SK-MEL-5 (cell line): ENCODE measurements at regions not wholly inside any gene's neighbourhood (a gene's known extent, or its start where the extent isn't known, plus 50 kb on each side); places are given as distances from the start of the nearest gene placed in this dataset.

ENCODE experiments used
- DNase-seq: peaks from one replicate; pipeline ENCODE4 v3.0.0-alpha.2; 2016; ENCODE audit warnings: low read depth, low spot score
- in situ Hi-C: cut with HindIII; loops from 2 replicates; pipeline ENCODE4 v1.10.0; 2016; ENCODE audit warnings: low sequenced_read_pairs, high pct_unique_total_duplicates, low pct_unique_long_range_greater_than_20kb

- in situ Hi-C loops, result no loop called here
- no peak for DNase-seq
Measured at GRCh38 chr16:74232806-74233465, 63.7 kb upstream of the PSMD7 start.

DNA sequence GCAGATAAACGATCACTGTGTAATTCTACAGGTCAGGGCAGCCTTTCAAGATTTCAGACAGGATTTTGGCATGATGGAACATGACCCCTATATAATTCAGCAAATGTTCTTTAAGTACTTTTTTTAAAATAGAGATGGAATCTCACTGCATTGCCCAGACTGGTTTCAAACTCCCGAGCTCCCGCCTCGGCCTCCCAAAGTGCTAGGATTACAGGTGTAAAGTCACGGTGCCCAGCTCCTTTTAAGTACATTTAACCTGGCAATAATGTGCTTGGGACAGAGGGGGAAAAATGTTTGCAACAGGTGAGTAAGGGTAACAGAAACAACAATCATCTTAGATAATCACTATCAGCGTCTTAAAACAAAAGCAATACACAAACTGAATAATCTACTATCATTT is 66.5 kb upstream of the PSMD7 start:
- in situ Hi-C loops, result no loop called here
- DNase-seq, result no peak

GRCh38 chr16:74226338-74226954 is 70.2 kb upstream of the PSMD7 start:
- in situ Hi-C loops, result no loop called here
- peak; percentile 26 for DNase-seq

GRCh38 chr16:74224828-74225612 is 71.6 kb upstream of the PSMD7 start:
- no peak for DNase-seq
- in situ Hi-C loops, result no loop called here

GRCh38 chr16:74221828-74222227 is 74.8 kb upstream of the PSMD7 start:
- DNase-seq, result no peak
- in situ Hi-C loops, result no loop called here

- in situ Hi-C loops, result no loop called here
- no peak for DNase-seq
Measured at GRCh38 chr16:74219706-74220105, 76.9 kb upstream of the PSMD7 start.

GRCh38 chr16:74218871-74219270 is 77.7 kb upstream of the PSMD7 start:
- DNase-seq, result no peak
- in situ Hi-C loops, result no loop called here

DNA sequence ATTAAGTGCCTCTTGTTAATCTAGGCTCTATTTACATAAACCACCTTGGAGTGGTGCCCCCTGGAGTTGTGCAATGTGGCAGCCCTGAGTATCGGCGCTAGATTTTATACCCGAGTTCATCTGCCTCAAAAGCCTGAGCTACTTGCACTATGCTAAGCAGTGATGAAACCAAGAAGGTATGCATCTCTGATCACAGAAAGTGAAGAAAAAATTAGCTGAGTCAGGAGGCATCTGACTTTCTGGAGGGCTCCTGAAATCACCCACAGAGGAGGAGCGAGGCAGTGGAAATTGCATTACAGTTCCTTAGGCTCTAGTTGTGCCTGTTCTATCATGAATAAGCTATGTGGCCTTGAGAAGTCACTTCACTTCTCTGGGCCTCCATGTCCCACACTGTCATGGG is 80.3 kb upstream of the PSMD7 start:
- no peak for DNase-seq
- in situ Hi-C loops, result no loop called here

GRCh38 chr16:74215249-74215648 is 81.4 kb upstream of the PSMD7 start:
- in situ Hi-C loops, result no loop called here

DNA sequence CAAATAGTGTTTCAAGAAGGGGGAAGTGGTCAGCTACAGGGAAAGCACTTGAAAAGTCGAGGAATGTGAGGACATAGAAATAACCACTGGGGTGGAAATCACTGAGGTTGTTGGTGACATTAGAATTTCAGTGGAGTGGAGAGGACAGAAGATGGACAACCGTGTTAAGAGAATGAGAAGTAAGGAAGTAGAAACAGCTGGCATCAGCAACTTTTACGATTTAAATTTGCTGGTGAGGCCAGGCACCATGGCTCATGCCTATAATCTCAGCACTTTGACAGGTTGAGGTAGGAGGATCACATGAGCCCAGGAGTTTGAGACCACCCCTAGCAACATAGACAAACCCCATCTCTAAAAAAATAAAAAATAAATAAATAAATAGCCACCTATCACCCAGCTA is 83.2 kb upstream of the PSMD7 start:
- in situ Hi-C loops, result no loop called here
- no peak for DNase-seq

More at GRCh38 chr16:74215249-74215648, 81.4 kb upstream of the PSMD7 start:
- DNase-seq, result no peak

DNA sequence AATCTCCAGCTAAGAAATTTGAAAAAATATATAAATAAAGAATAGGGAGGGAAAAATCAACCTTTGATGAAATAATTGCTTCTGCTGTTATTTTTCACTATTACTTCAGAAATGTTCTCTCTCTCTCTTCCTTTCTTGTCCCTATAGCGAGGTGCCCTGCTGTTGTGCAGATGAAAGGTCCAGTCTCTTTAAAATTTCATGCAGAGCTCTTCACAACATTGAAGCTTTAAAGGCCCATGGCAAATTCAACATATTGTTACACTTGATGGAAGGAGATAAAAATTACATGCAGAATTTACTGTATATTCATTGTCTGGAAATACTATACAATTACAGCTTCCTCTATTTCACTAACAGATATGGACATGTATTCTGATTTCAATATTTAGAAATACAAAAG is 86.4 kb upstream of the PSMD7 start:
- in situ Hi-C loops, result no loop called here
- DNase-seq, result no peak

DNA sequence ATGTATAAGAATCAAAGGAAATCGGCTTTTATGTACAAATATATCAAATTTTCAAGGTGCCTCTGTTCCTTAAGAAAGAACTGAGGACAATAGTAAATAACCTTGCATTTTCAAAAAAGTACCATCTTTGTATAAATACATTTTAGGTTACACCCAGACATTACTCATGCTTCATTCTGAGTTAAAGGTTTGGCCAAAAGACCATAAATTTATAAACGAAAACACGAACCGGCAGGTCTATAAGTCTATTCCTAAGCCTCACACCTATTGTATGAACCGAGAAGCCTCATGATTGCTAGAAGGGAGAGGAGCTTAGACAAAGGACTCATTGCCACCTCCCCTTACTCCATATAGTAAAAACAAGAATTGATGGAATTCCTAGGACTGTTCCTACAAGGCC is 94.6 kb upstream of the PSMD7 start:
- in situ Hi-C loops, result no loop called here
- no peak for DNase-seq

- DNase-seq, result no peak
- in situ Hi-C loops, result no loop called here
Measured at GRCh38 chr16:74201576-74201975, 95.0 kb upstream of the PSMD7 start.

- in situ Hi-C loops, result no loop called here
- DNase-seq, result no peak
Measured at GRCh38 chr16:74200921-74201320, 95.7 kb upstream of the PSMD7 start.

- DNase-seq, result no peak
- in situ Hi-C loops, result no loop called here
Measured at GRCh38 chr16:74199842-74200124, 96.8 kb upstream of the PSMD7 start.

- DNase-seq, result no peak
- in situ Hi-C loops, result no loop called here
Measured at GRCh38 chr16:74199066-74199841, 97.4 kb upstream of the PSMD7 start.

GRCh38 chr16:74192281-74192797 is 104.3 kb upstream of the PSMD7 start:
- no peak for DNase-seq
- in situ Hi-C loops, result no loop called here

- in situ Hi-C loops, result no loop called here
- no peak for DNase-seq
Measured at GRCh38 chr16:74190292-74190691, 106.3 kb upstream of the PSMD7 start.
